Hindlimb muscle (tissue), 1 donor: ENCODE measurements at regions not wholly inside any gene's neighbourhood (a gene's known extent, or its start where the extent isn't known, plus 50 kb on each side); places are given as distances from the start of the nearest gene placed in this dataset.
"Not testable (repeated sequence)": the region's sequence is repeated elsewhere in the genome, so short reads cannot be mapped to it uniquely, and the experiment has no call there.

Source experiments
- DNase-seq: peaks from one replicate; pipeline ENCODE4 v3.0.0-alpha.2; 2013

GRCh38 chr22:23500508-23501260 is 79.4 kb downstream of the IGLL1 start:
- DNase-seq = no peak

GRCh38 chr22:23499845-23500500 is 80.1 kb downstream of the IGLL1 start:
- no peak for DNase-seq

- no peak for DNase-seq
Measured at GRCh38 chr22:23498811-23499798, 81.0 kb downstream of the IGLL1 start.

GRCh38 chr22:23497889-23498288 is 82.2 kb downstream of the IGLL1 start:
- not testable (repeated sequence) for DNase-seq

GRCh38 chr22:23497016-23497885 is 82.8 kb downstream of the IGLL1 start:
- no peak for DNase-seq

- no peak for DNase-seq
Measured at GRCh38 chr22:23496445-23496833, 83.7 kb downstream of the IGLL1 start.

- no peak for DNase-seq
Measured at GRCh38 chr22:23495614-23496444, 84.3 kb downstream of the IGLL1 start.

GRCh38 chr22:23494930-23495266 is 85.2 kb downstream of the IGLL1 start:
- DNase-seq = no peak

GRCh38 chr22:23485490-23485889 is 94.6 kb downstream of the IGLL1 start:
- no peak for DNase-seq

- DNase-seq = no peak
Measured at GRCh38 chr22:23484651-23485050, 95.4 kb downstream of the IGLL1 start.

GRCh38 chr22:23481369-23481768 is 98.7 kb downstream of the IGLL1 start:
- no peak for DNase-seq

- no peak for DNase-seq
Measured at GRCh38 chr22:23478175-23478574, 101.9 kb downstream of the IGLL1 start.

- not testable (repeated sequence) for DNase-seq
Measured at GRCh38 chr22:23474531-23474930, 105.6 kb downstream of the IGLL1 start.

- DNase-seq = no peak
Measured at GRCh38 chr22:23473901-23474300, 106.2 kb downstream of the IGLL1 start.

- not testable (repeated sequence) for DNase-seq
Measured at GRCh38 chr22:23472376-23472775, 107.7 kb downstream of the IGLL1 start.

GRCh38 chr22:23471698-23472097 is 108.4 kb downstream of the IGLL1 start:
- DNase-seq = no peak

GRCh38 chr22:23470811-23471389 is 109.2 kb downstream of the IGLL1 start:
- DNase-seq = no peak

GRCh38 chr22:23467721-23468294 is 112.3 kb downstream of the IGLL1 start:
- DNase-seq = no peak

- DNase-seq = no peak
Measured at GRCh38 chr22:23466351-23466750, 113.7 kb downstream of the IGLL1 start.

GRCh38 chr22:23464796-23465195 is 115.3 kb downstream of the IGLL1 start:
- DNase-seq = peak; percentile 63
